Vagina (tissue), 2 donors: ENCODE measurements at regions not wholly inside any gene's neighbourhood (a gene's known extent, or its start where the extent isn't known, plus 50 kb on each side); places are given as distances from the start of the nearest gene placed in this dataset.

Experiments
- DNase-seq, 2 donors: peaks; one replicate each; pipeline ENCODE4 v3.0.0-alpha.2; 2017; ENCODE audit errors: extremely low spot score in 2 of 2
- H3K27ac ChIP-seq: fragments of 200-600 bp; sonication (generic); one replicate; pipeline ENCODE4 v1.5.1; 2019
- H3K27me3 ChIP-seq: fragments of 200-600 bp; sonication (generic); one replicate; pipeline ENCODE4 v1.5.1; 2019
- H3K36me3 ChIP-seq, 2 donors: fragments of 200-600 bp; sonication (generic); one replicate each; pipeline ENCODE4 v1.5.1; 2017 to 2019
- H3K4me1 ChIP-seq: fragments of 200-600 bp; sonication (generic); one replicate; pipeline ENCODE4 v1.5.1; 2019
- H3K4me3 ChIP-seq, 2 donors: fragments of 200-600 bp; sonication (generic); 1 replicate in 1 of 2; 2 replicates in 1 of 2; pipeline ENCODE4 v1.5.1; 2016 to 2019
- H3K9me3 ChIP-seq: fragments of 200-600 bp; sonication (generic); one replicate; pipeline ENCODE4 v1.5.1; 2019
- CTCF ChIP-seq, 3 experiments: fragments of 450-650 bp in 2 of 3; fragments of 200-600 bp in 1 of 3; sonication (generic) in 1 of 3; IDR thresholded peaks; one replicate each; pipeline ENCODE4 v1.5.1; 2017 to 2019; ENCODE audit warnings: antibody characterized with exemption in 3 of 3, mild to moderate bottlenecking in 2 of 3, moderate library complexity in 2 of 3
- POLR2A ChIP-seq, 2 donors: fragments of 450-650 bp; IDR thresholded peaks; one replicate each; pipeline ENCODE4 v1.6.1; 2017; ENCODE audit warnings: antibody characterized with exemption in 2 of 2, mild to moderate bottlenecking in 2 of 2, moderate library complexity in 2 of 2
- POLR2AphosphoS5 ChIP-seq, 2 donors: sonication (generic); formaldehyde crosslinking; IDR thresholded peaks; one replicate each; pipeline ENCODE4 v1.9.0; 2017; ENCODE audit warnings: antibody characterized with exemption in 2 of 2, mild to moderate bottlenecking in 2 of 2, low read depth in 1 of 2; ENCODE audit not compliant: insufficient read depth in 1 of 2
- intact Hi-C: fragments of 100-400 bp; cut with DNase I; formaldehyde crosslinking; loops from one replicate; pipeline ENCODE4 v1.15.1; 2023

DNA sequence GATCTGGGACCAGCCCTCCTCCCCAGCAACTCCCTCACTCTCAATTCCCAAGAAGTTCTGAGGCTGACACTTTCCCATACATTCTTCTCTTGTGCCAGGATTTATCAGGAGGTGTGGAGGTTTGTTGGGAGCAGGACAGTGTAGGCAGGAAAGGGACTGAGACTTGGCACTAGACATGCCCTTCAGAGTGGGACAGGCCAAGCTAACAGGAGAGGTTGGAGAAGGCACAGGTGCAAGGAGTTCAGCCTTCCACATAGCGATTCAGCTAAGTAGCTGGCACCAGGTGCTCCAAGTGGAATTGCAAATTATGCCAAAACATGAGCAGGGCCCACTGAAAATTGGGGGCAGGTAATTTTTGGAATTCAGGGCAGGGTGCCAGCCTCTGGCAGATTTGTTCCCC is 83.0 kb upstream of the DUSP10 start:
- no peak for DNase-seq
- intact Hi-C loops: no loop called here
- no peaks in the 10 kb centered on the region for H3K4me1 ChIP-seq
- no peak overlapping the region for H3K27ac ChIP-seq
- no peak overlapping the region for H3K4me3 ChIP-seq
- no peak for TF ChIP-seq POLR2A (IDR thresholded peaks at IDR 0.05)
- TF ChIP-seq CTCF (IDR thresholded peaks at IDR 0.05): no peak
- TF ChIP-seq POLR2AphosphoS5 (IDR thresholded peaks at IDR 0.05; ENCODE audit: insufficient read depth in 1 of 2, low read depth in 1 of 2): no peak
- no peaks in the 10 kb centered on the region for H3K27me3 ChIP-seq
- H3K36me3 ChIP-seq: no peaks in the 10 kb centered on the region
- H3K9me3 ChIP-seq: no peaks in the 10 kb centered on the region

GRCh38 chr1:221824025-221824424 is 82.1 kb upstream of the DUSP10 start:
- Histone ChIP-seq H3K36me3 (no peaks in the 10 kb centered on the region), H3K4me3 (no peak overlapping the region), H3K4me1 (no peaks in the 10 kb centered on the region), H3K9me3 (no peaks in the 10 kb centered on the region), H3K27me3 (no peaks in the 10 kb centered on the region), H3K27ac (no peak overlapping the region)
- no peak for TF ChIP-seq POLR2A (IDR thresholded peaks at IDR 0.05)
- no peak for TF ChIP-seq CTCF (IDR thresholded peaks at IDR 0.05)
- peak in 1 of 2 donors; percentile 50 for TF ChIP-seq POLR2AphosphoS5 (IDR thresholded peaks at IDR 0.05; ENCODE audit: insufficient read depth in 1 of 2, low read depth in 1 of 2)
- DNase-seq: no peak
- intact Hi-C loops: no loop called here

- H3K9me3 ChIP-seq: no peaks in the 10 kb centered on the region
- H3K27ac ChIP-seq: no peak overlapping the region
- no peak for DNase-seq
- no peaks in the 10 kb centered on the region for H3K4me1 ChIP-seq
- H3K36me3 ChIP-seq: no peaks in the 10 kb centered on the region
- no peaks in the 10 kb centered on the region for H3K27me3 ChIP-seq
- no peak overlapping the region for H3K4me3 ChIP-seq
- no peak for TF ChIP-seq POLR2A (IDR thresholded peaks at IDR 0.05)
- TF ChIP-seq CTCF (IDR thresholded peaks at IDR 0.05): no peak
- no peak for TF ChIP-seq POLR2AphosphoS5 (IDR thresholded peaks at IDR 0.05; ENCODE audit: insufficient read depth in 1 of 2, low read depth in 1 of 2)
- intact Hi-C loops: no loop called here
Observed at GRCh38 chr1:221823561-221823960, 81.7 kb upstream of the DUSP10 start.

DNA sequence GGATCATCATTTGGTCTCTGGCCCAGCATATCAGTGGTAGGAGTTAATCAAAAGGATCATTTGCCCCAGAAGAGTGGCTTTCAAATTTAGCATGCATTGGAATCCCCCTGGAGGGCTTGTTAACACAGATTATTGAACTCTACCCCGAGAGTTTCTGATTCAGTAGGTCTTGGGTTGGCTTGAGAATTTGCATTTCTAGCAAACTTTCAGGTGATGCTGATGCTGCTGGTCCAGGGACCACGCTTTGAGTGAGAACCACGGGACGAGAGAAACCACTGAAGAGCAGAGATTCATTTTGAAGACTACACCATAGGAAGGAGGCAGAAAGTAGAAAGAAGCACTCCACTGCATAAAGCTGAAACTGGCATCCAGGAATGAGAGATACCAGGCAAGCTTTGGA is 81.3 kb upstream of the DUSP10 start:
- H3K36me3 ChIP-seq: no peaks in the 10 kb centered on the region
- no peak for DNase-seq
- intact Hi-C loops: no loop called here

DNA sequence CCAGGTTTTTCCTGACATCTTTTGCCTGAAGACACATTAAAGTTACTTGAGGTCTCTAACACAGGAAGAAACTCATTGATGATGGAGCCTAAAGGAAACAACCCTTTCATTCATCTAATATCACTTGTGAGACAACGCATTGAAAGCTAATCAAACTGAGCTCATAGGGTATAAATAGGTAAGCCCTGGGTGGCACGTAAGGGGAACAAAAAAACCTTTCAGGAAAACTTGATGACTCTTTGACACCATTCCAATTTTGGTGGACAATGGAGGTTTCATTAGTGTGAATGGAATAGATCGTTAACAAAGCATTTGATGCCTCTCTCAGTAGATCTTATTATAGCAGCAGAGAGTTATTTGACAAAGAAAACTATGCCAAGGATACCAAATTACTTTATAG is 80.7 kb upstream of the DUSP10 start:
- DNase-seq: no peak
- Histone ChIP-seq H3K27me3 (no peaks in the 10 kb centered on the region), H3K9me3 (no peaks in the 10 kb centered on the region)

More for the DNA sequence above, 81.3 kb upstream of the DUSP10 start:
- Histone ChIP-seq H3K27ac (no peak overlapping the region), H3K27me3 (no peaks in the 10 kb centered on the region), H3K4me1 (no peaks in the 10 kb centered on the region), H3K9me3 (no peaks in the 10 kb centered on the region), H3K4me3 (no peak overlapping the region)
- TF ChIP-seq CTCF (IDR thresholded peaks at IDR 0.05): no peak
- no peak for TF ChIP-seq POLR2AphosphoS5 (IDR thresholded peaks at IDR 0.05; ENCODE audit: insufficient read depth in 1 of 2, low read depth in 1 of 2)
- TF ChIP-seq POLR2A (IDR thresholded peaks at IDR 0.05): no peak

More for the DNA sequence above, 80.7 kb upstream of the DUSP10 start:
- H3K4me3 ChIP-seq: no peak overlapping the region
- no peaks in the 10 kb centered on the region for H3K4me1 ChIP-seq
- H3K27ac ChIP-seq: no peak overlapping the region
- TF ChIP-seq CTCF (IDR thresholded peaks at IDR 0.05) (no peak), POLR2A (IDR thresholded peaks at IDR 0.05) (no peak), POLR2AphosphoS5 (IDR thresholded peaks at IDR 0.05; ENCODE audit: insufficient read depth in 1 of 2, low read depth in 1 of 2) (no peak)
- no peaks in the 10 kb centered on the region for H3K36me3 ChIP-seq
- intact Hi-C loops: no loop called here
